ENCODE measurements at regions not wholly inside any gene's neighbourhood (a gene's known extent, or its start where the extent isn't known, plus 50 kb on each side); places are given as distances from the start of the nearest gene placed in this dataset.

- peak in 1 of 2 donors; percentile 6 for DNase-seq (ENCODE audit: low read depth in 2 of 2)
Observed at GRCh38 chr22:45096256-45096907, 67.3 kb upstream of the NUP50 start.

- DNase-seq (ENCODE audit: low read depth in 2 of 2): no peak
Observed at GRCh38 chr22:45097061-45097460, 66.7 kb upstream of the NUP50 start.

- no peak for DNase-seq (ENCODE audit: low read depth in 2 of 2)
Observed at GRCh38 chr22:45098056-45098455, 65.7 kb upstream of the NUP50 start.

DNA sequence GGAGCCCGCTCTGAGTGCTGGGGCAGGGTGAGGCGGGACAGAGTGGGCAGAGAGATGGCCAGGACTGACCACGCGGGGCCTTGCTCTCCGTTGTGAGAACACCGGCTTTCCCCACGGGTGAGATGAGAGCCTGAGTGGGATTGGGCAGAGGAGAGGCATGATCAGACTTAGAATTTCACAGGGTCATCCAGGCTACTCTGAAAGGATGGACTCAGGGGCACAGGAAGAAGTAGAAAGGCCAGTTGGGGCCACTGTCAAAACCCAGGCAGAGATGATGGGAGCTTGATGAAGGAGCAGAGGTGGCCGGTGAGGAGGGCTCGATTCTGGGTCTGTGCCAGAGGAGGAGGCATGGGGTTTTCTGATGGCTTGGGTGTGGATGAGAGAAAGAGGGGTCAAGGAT, 63.8 kb upstream of the NUP50 start:
- DNase-seq (ENCODE audit: low read depth in 2 of 2): no peak

DNA sequence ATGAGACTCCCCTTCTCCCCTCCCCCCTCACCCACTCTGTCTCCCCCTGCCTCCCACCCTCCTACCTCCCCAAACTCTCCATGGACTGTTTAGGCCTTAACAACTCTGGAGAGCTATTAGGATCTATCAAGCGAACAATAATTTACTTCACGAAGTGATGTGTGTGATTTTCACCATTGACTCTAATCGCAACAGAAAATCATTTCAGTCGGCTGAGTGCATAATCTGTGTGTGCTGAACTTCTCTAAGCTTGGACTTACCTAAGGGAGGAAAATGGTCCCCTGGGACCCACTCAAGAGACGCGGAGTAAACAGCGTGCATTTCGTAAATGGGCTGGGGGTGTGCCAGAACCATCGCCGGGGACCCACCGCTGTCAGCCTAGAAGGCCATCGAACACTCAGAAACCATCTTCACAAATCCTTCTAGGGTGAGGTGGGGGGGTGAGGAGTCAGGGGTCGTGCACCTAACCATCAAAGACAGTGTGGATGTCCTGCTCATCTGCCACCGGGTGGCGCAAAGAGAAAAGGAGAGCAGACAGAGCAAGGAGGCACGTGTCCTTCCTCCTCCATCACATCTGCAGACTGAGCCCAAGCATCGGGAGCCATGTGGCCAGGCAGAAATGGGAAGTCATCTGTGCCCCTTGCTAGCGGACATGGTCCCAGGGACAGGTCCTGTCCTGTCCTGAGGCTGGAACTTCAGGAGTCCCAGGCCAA, 62.1 kb upstream of the NUP50 start:
- no peak for DNase-seq (ENCODE audit: low read depth in 2 of 2)

- DNase-seq (ENCODE audit: low read depth in 2 of 2): no peak
Observed at GRCh38 chr22:45102896-45103420, 60.8 kb upstream of the NUP50 start.

DNA sequence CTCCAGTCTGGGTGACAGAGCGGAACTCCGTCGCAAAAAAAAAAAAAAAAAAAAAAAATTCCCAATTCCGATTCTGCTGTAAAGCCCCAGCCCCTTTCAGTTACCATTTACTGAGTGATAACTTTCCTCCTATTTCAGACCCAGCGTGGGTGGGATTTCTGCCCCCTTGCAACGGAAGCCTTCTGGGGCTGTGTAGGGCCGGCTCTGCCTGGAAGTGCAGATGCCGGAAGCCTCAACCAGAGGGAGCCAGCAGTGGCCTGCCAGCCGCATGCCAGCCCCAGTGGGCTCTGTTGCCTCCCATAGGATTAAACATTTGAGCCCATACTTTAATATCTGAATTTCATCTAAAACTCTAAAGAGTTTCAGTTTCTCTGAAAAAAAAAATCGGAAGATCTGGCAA, 60.0 kb upstream of the NUP50 start:
- no peak for DNase-seq (ENCODE audit: low read depth in 2 of 2)

DNA sequence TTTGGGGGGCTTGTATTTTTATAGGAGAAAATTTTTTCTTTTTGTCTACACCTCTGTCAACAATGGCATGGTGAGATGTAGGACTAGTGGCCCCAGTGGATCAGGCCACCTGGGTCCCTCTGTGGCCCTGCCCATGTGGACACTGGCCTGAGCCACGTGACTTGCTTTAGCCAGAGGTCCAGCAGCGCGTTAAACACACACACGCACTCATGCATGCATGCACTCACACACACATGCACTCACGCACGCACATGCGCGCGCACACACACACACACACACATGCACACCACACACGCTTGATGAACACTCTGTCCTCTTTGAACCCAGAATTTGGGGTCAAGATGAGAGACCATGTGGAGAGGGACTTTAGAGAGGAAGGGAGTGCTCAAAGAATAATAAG, 59.4 kb upstream of the NUP50 start:
- DNase-seq (ENCODE audit: low read depth in 2 of 2): no peak

- DNase-seq (ENCODE audit: low read depth in 2 of 2): no peak
Observed at GRCh38 chr22:45105281-45105702, 58.4 kb upstream of the NUP50 start.

DNA sequence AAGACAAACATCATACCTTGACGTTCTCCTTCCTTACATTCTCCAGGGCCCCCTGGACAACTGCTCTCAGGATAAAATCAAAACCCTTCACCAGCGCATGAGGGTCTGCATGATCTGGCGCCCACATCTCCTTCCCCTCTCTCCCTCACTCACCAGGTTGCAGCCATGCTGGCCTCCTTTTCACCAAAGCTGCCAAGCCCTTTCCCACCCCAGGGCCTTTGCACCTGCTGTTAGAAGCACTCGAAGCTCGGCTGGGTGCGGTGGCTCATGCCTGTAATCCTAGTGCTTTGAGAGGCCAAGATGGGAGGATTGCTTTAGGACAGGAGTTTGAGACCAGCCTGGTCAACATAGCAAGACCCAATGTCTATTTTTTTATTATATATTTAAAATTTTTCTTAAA, 56.1 kb upstream of the NUP50 start:
- DNase-seq (ENCODE audit: low read depth in 2 of 2): no peak

DNA sequence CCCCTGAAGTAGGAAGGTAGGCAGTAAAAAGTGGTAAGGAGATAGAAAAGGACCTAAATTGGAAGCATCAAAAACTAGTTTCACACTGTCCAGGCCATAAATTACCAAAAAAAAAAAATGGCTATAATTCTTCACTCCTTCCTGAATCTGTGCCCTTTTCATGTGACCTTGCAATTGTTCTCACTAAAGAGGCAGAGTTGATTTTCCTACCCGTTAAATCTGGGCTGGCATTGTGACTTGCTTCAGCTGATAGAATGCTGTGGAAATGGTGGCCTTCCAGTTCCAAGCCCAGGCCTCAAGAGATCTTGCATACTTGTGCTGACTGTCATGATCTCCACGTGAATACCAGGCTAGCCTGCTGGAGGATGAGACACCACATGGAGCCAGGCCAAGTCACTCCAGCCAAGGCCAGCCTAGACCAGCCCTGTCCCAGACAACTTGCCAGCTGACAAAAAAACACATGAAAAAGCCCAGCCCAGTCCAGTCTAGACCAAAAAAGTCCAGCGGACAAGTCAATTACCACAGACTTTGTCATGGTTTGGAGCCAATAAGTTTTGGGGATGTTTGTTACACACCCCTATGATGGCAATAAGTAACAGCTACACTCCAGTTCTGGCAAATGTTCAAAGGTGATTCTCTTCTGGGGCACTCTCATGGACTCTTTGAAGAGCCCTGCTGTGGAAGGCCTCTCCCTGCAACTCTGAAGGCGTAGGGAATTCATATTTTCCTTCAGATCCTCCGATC, 51.4 kb upstream of the NUP50 start:
- DNase-seq (ENCODE audit: low read depth in 2 of 2): no peak

All from stimulated activated CD8-positive, alpha-beta memory T cell treated with anti-CD3 and anti-CD28 coated beads, Interleukin-7, amount 100 ng/mL, for 1 hour (primary cell).